Fibroblast of lung (primary cell): ENCODE measurements at regions not wholly inside any gene's neighbourhood (a gene's known extent, or its start where the extent isn't known, plus 50 kb on each side); places are given as distances from the start of the nearest gene placed in this dataset.

ENCODE experiments used
- CTCF ChIP-seq, 2 donors: IDR thresholded peaks in 1 of 2; conservative IDR thresholded peaks in 1 of 2; 1 replicate in 1 of 2; 2 replicates in 1 of 2; pipeline ENCODE4 v1.5.1; 2011 to 2012; ENCODE audit warnings: low read length in 2 of 2, control low read depth in 1 of 2, inconsistent platforms in 1 of 2, low read depth in 1 of 2, mild to moderate bottlenecking in 1 of 2
- EZH2 ChIP-seq: IDR thresholded peaks from 2 replicates; pipeline ENCODE4 v1.5.1; 2012; ENCODE audit warnings: low read length, control low read depth, mild to moderate bottlenecking; ENCODE audit errors: missing control alignments

DNA sequence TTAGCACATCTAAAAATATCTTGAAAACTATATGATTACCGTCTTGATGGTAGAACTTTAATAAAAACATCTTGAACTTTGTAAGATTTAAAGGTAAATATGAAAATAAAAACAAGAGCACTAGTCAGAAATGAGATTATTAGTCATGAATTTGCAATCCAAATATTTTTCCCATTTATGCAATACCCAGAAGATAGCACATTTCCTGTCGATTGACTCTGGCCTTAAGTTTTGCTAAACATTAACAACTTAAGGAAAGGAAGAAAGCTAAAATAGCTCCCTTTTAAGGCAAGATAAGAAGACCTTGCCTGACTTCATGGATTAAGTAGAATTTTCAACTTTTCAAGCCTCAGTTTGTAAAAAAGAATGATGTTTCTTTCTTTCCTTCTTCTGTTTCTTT lies 1374.7 kb upstream of the RAG2 start:
- TF ChIP-seq EZH2 (no peak), CTCF (conservative IDR thresholded peaks at IDR 0.05 in 1 of 2, IDR thresholded peaks at IDR 0.05 in 1 of 2; ENCODE audit: low read depth in 1 of 2, low read length in 2 of 2) (no peak)
